ENCODE measurements at regions not wholly inside any gene's neighbourhood (a gene's known extent, or its start where the extent isn't known, plus 50 kb on each side); places are given as distances from the start of the nearest gene placed in this dataset.

DNA sequence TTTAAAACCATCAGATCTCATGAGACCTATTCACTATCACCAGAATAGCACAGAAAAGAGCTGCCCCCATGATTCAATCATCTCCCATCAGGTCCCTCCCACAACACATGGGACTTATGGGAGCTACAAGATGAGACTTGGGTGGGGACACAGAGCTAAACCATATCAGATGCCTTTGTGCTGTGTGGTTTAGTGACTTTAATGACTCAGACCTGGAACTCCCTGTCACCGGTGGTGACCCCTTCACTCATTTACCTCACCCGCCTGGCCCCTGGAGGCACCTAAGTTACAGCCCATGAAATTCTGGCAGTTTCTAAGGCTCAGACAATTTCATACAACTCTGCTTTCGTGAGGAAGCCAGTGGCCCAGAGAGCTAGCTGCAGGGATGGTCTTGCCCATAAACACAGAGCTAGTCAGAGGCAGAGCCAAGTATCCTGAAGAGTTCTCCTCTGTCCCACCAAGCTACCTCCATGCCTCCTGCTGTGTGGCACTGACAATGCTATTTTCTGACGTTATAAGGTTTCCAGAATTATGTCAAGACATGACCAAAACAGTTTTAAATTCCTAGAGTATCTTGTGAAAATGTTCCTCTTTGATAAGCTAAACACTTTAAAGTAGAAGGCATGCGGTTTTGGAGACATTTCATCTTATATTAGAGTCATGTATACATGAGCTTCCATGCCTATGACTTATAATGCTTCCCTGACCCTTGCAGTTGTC is 231.1 kb upstream of the IL12A start:
- no peak overlapping the region for H3K4me3 ChIP-seq (ENCODE audit: low read depth, low read length)
- CTCF ChIA-PET = interaction anchor here (0.6 to 1.7 kb wide), 4 partner anchors 12 to 140 kb away, joined by 3 to 5 read pairs (median 4); no protein-coding TSS in a partner anchor
- DNase-seq (ENCODE audit: low read depth, low spot score) = no peak
- POLR2A ChIA-PET = no interaction called here
- TF ChIP-seq, protein P1, sequence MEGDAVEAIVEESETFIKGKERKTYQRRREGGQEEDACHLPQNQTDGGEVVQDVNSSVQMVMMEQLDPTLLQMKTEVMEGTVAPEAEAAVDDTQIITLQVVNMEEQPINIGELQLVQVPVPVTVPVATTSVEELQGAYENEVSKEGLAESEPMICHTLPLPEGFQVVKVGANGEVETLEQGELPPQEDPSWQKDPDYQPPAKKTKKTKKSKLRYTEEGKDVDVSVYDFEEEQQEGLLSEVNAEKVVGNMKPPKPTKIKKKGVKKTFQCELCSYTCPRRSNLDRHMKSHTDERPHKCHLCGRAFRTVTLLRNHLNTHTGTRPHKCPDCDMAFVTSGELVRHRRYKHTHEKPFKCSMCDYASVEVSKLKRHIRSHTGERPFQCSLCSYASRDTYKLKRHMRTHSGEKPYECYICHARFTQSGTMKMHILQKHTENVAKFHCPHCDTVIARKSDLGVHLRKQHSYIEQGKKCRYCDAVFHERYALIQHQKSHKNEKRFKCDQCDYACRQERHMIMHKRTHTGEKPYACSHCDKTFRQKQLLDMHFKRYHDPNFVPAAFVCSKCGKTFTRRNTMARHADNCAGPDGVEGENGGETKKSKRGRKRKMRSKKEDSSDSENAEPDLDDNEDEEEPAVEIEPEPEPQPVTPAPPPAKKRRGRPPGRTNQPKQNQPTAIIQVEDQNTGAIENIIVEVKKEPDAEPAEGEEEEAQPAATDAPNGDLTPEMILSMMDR (IDR thresholded peaks at IDR 0.05; ENCODE audit: insufficient read depth, low read length, missing control alignments) = no peak

DNA sequence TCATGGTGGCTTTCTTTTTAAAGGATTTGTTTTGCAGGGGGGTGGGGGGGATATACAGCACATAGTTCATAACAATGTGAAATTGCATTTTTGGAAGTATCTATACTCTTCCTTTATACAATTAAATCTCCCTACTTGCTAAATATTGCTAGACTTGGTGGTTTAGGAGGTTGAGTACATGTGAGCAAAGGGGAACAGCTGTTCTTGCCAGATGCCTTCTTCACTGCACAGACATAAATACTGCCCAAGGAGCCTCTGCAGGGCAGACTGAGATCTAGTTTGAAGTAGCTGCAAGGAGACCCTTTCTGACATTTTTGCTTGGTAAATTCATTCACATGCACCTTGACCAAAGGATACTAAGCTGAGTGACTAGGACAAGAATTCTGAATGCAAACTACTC is 228.6 kb upstream of the IL12A start:
- ChIA-PET POLR2A (interaction anchor here (0.8 kb wide), 1 partner anchor 9 kb away, joined by 3 read pairs; no protein-coding TSS in a partner anchor), CTCF (interaction anchor here (1.0 to 1.8 kb wide), 2 partner anchors 20 to 27 kb away, joined by 3 to 5 read pairs; no protein-coding TSS in a partner anchor)
- TF ChIP-seq, protein P1 (IDR thresholded peaks at IDR 0.05; ENCODE audit: insufficient read depth, low read length, missing control alignments) = no peak
- no peak for DNase-seq (ENCODE audit: low read depth, low spot score)
- no peak overlapping the region for H3K4me3 ChIP-seq (ENCODE audit: low read depth, low read length)

DNA sequence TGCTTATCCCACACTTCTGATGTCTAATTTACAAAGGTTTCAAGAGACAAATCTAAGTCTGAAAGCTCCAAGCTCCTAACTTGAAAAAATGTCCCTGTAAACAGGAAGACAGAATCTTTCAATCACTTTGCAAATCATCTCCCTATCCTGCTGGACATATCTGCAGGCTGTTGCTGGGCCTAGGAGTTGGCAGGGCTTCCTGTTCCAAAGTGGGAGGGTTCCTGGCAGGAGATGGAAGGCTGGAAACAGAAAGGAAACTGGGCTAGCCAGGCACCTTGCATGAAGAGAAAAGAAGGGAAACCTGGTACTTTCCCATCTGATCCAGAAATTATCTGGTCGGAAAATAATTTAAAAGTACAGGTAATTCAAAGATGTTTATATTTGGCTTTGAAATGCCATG is 227.3 kb upstream of the IL12A start:
- TF ChIP-seq, protein P1 (IDR thresholded peaks at IDR 0.05; ENCODE audit: insufficient read depth, low read length, missing control alignments) = no peak
- DNase-seq (ENCODE audit: low read depth, low spot score) = no peak
- CTCF ChIA-PET = interaction anchor here (0.7 to 1.8 kb wide), 6 partner anchors 10 to 502 kb away, joined by 3 to 5 read pairs (median 4); no protein-coding TSS in a partner anchor
- no peak overlapping the region for H3K4me3 ChIP-seq (ENCODE audit: low read depth, low read length)
- POLR2A ChIA-PET = interaction anchor here (1.8 kb wide), 1 partner anchor 23 kb away, joined by 4 read pairs; no protein-coding TSS in a partner anchor

DNA sequence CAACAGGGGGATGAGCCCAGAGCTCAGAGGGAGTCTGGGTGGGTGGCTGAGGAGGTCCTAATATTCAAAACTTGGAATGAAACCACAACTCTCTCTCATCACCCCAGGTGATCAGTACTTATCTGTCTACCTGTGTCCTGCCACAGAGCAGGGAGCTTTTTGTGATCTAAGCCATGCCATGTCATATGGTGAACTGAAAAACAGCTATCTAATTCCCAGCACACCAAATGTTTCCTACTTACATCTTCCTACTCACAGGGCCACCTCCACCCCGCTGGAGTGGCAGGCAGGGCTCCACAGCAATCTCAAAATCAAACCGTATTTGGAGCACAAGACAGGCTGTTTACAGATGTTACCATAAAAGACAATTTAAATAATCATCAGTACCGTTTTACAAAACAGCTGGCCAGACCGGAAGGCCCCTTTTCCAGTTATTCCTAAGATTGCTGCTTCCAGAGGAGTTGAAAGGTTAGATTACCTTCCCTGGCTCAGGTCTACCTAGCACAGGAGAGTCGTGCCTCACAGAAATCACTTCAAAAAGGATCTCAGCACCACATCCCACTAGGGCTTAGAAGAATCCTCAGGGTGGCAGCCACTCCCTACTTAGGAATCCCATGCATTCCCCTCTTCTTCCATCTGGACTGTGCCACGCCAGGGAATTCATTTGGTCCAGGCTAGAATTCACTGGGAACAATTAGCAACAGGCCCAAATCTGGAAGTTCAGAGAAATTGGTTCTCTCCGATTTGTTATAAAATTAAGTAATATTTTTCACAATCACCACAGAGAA is 226.6 kb upstream of the IL12A start:
- TF ChIP-seq, protein P1 (IDR thresholded peaks at IDR 0.05; ENCODE audit: insufficient read depth, low read length, missing control alignments) = no peak
- ChIA-PET CTCF (interaction anchor here (0.7 to 1.1 kb wide), 6 partner anchors 11 to 502 kb away, joined by 3 to 4 read pairs (median 3); no protein-coding TSS in a partner anchor), POLR2A (interaction anchor here (1.2 to 3.8 kb wide), 3 partner anchors 22 to 42 kb away, joined by 4 to 39 read pairs (median 10); no protein-coding TSS in a partner anchor)
- no peak for DNase-seq (ENCODE audit: low read depth, low spot score)
- no peak overlapping the region; the same call in 1 of the 2 replicates for H3K4me3 ChIP-seq (ENCODE audit: low read depth, low read length)

DNA sequence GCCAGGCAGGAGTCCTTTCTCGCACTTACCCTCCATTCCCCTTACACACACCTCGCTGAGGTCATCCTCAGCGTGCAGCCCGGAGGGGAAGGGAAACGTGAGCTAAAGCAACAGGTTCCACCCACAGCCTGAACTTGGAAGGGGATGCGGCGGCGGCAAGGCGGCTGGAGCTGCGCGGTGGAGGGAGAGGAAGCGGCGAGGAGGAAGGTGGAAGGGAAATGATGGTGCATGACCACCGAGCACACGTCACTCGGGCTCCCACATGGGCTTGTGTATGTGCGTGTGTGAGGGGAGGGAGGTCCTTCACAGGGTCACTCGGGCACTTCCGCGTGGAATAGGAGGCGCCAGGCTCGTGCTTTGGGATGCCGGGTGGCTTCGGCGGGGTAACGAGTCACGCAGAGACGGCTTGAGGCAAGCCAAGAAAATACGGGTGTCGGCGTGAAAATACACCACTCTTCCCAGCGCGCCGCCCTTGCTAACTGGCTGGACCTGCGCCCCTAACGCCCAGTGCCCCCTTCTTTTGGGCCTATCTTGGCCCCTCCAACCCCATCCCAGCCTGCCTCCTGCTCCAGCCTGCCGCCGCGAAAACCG is 225.5 kb upstream of the IL12A start:
- no peak for DNase-seq (ENCODE audit: low read depth, low spot score)
- TF ChIP-seq, protein P1 (IDR thresholded peaks at IDR 0.05; ENCODE audit: insufficient read depth, low read length, missing control alignments) = no peak
- peak overlapping the region; percentile 89 for H3K4me3 ChIP-seq (ENCODE audit: low read depth, low read length)
- POLR2A ChIA-PET = interaction anchor here (0.9 to 3.8 kb wide), 9 partner anchors 12 to 305 kb away, joined by 3 to 39 read pairs (median 4); no protein-coding TSS in a partner anchor
- CTCF ChIA-PET = interaction anchor here (1.1 kb wide), 1 partner anchor 42 kb away, joined by 3 read pairs; no protein-coding TSS in a partner anchor

Measured in AG04449 (cell line).